HL-60 (cell line): ENCODE measurements at regions not wholly inside any gene's neighbourhood (a gene's known extent, or its start where the extent isn't known, plus 50 kb on each side); places are given as distances from the start of the nearest gene placed in this dataset.

Experiments used
- CTCF ChIP-seq: IDR thresholded peaks from one replicate; pipeline ENCODE4 v1.5.1; 2011; ENCODE audit warnings: low read length, control low read depth, inconsistent platforms; ENCODE audit not compliant: insufficient read depth
- POLR2AphosphoS5 ChIP-seq: IDR thresholded peaks from 2 replicates; pipeline ENCODE4 v1.6.1; 2012; ENCODE audit warnings: low read depth
- SPI1 ChIP-seq: IDR thresholded peaks from 2 replicates; pipeline ENCODE4 v1.6.1; 2012; ENCODE audit warnings: low read depth, mild to moderate bottlenecking, borderline replicate concordance

DNA sequence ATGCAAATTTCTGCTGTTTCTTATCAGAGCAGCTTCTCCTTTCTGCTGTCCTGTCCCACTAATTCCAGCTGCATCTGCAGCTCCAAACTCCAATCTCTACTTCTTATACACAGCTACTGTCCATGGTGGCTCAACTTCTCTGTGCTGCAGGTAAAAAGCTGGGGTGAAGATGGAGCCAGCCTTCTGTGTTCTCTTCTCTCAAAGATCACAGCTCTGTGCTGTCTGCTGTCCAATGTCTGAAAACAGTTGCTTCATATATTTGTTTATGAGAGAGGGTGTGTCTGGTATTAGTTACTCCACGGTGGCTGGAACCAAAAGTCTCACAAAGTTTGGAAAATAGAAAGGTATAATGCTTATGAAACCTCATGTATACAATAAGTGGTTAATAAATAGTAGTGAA is 445.8 kb upstream of the TBX3 start:
- TF ChIP-seq CTCF, result no peak
- TF ChIP-seq POLR2AphosphoS5, result no peak
- no peak for TF ChIP-seq SPI1
